ENCODE measurements at regions not wholly inside any gene's neighbourhood (a gene's known extent, or its start where the extent isn't known, plus 50 kb on each side); places are given as distances from the start of the nearest gene placed in this dataset.

GRCh38 chr2:35960596-35960995 is 395.0 kb upstream of the CRIM1 start:
- TF ChIP-seq CTCF (IDR thresholded peaks at IDR 0.05) = no peak
- no peak for TF ChIP-seq POLR2A (IDR thresholded peaks at IDR 0.05)
- no peak for TF ChIP-seq POLR2AphosphoS5 (IDR thresholded peaks at IDR 0.05)

All from prostate gland (tissue), 2 donors.